ENCODE measurements at regions not wholly inside any gene's neighbourhood (a gene's known extent, or its start where the extent isn't known, plus 50 kb on each side); places are given as distances from the start of the nearest gene placed in this dataset.

- DNase-seq (ENCODE audit: low read depth), result no peak
These were observed 118.2 kb upstream of the CTNND2 start for GRCh38 chr5:12022444-12022843.

- no peak for DNase-seq (ENCODE audit: low read depth)
These were observed 115.1 kb upstream of the CTNND2 start for GRCh38 chr5:12019306-12019705.

- no peak for DNase-seq (ENCODE audit: low read depth)
These were observed 112.8 kb upstream of the CTNND2 start for GRCh38 chr5:12017007-12017406.

- DNase-seq (ENCODE audit: low read depth), result no peak
These were observed 112.0 kb upstream of the CTNND2 start for GRCh38 chr5:12016159-12016746.

GRCh38 chr5:12013351-12013750 is 109.1 kb upstream of the CTNND2 start:
- DNase-seq (ENCODE audit: low read depth), result no peak

- no peak for DNase-seq (ENCODE audit: low read depth)
These were observed 99.4 kb upstream of the CTNND2 start for GRCh38 chr5:12003680-12004079.

- no peak for DNase-seq (ENCODE audit: low read depth)
These were observed 94.2 kb upstream of the CTNND2 start for GRCh38 chr5:11998397-11998796.

- DNase-seq (ENCODE audit: low read depth), result no peak
These were observed 93.7 kb upstream of the CTNND2 start for GRCh38 chr5:11997942-11998341.

GRCh38 chr5:11992518-11992917 is 88.3 kb upstream of the CTNND2 start:
- DNase-seq (ENCODE audit: low read depth), result no peak

- no peak for DNase-seq (ENCODE audit: low read depth)
These were observed 81.7 kb upstream of the CTNND2 start for GRCh38 chr5:11985993-11986392.

- DNase-seq (ENCODE audit: low read depth), result no peak
These were observed 80.0 kb upstream of the CTNND2 start for GRCh38 chr5:11984196-11984595.

- DNase-seq (ENCODE audit: low read depth), result no peak
These were observed 77.7 kb upstream of the CTNND2 start for GRCh38 chr5:11981986-11982385.

GRCh38 chr5:11977904-11978303 is 73.7 kb upstream of the CTNND2 start:
- no peak for DNase-seq (ENCODE audit: low read depth)

- DNase-seq (ENCODE audit: low read depth), result no peak
These were observed 69.2 kb upstream of the CTNND2 start for GRCh38 chr5:11973469-11973868.

- no peak for DNase-seq (ENCODE audit: low read depth)
These were observed 59.0 kb upstream of the CTNND2 start for GRCh38 chr5:11963227-11963626.

- no peak for DNase-seq (ENCODE audit: low read depth)
These were observed 57.9 kb upstream of the CTNND2 start for GRCh38 chr5:11962122-11962521.

GRCh38 chr5:11958321-11958720 is 54.1 kb upstream of the CTNND2 start:
- no peak for DNase-seq (ENCODE audit: low read depth)

- DNase-seq (ENCODE audit: low read depth), result peak; percentile 44
These were observed 51.1 kb upstream of the CTNND2 start for GRCh38 chr5:11955331-11955730.
